ENCODE measurements at regions not wholly inside any gene's neighbourhood (a gene's known extent, or its start where the extent isn't known, plus 50 kb on each side); places are given as distances from the start of the nearest gene placed in this dataset.

- H3K27ac ChIP-seq = no peak overlapping the region
- H3K9me3 ChIP-seq = no peaks in the 10 kb centered on the region
- no peaks in the 10 kb centered on the region for H3K27me3 ChIP-seq
- 28 to 35% methylated on average over 3 of the region's 3 CpGs for WGBS, 2 donors
- H3K4me1 ChIP-seq = no peaks in the 10 kb centered on the region
- TF ChIP-seq CTCF (IDR thresholded peaks at IDR 0.05) = no peak
- H3K36me3 ChIP-seq = no peaks in the 10 kb centered on the region
- no peak for FAIRE-seq
- intact Hi-C loops (cut with DNase I) = no loop called here
- H3K4me3 ChIP-seq = no peak overlapping the region
- peak in 2 of 4 donors; percentile 63 to 68 for ATAC-seq
- DNase-seq = no peak
Observed at GRCh38 chr9:74322661-74323314, 174.3 kb upstream of the RORB start.

- no peaks in the 10 kb centered on the region for H3K4me1 ChIP-seq
- no peaks in the 10 kb centered on the region for H3K9me3 ChIP-seq
- WGBS, 2 donors = 51 to 89% methylated on average over 2 of the region's 2 CpGs
- intact Hi-C loops (cut with DNase I) = loop anchor here in 1 of 3 donors (10.0 kb wide), 1 partner anchor 56 kb away; no protein-coding TSS in a partner anchor
- TF ChIP-seq CTCF (IDR thresholded peaks at IDR 0.05) = no peak
- FAIRE-seq = no peak
- H3K36me3 ChIP-seq = no peaks in the 10 kb centered on the region
- no peak for ATAC-seq
- H3K27ac ChIP-seq = no peak overlapping the region
- no peaks in the 10 kb centered on the region for H3K27me3 ChIP-seq
- H3K4me3 ChIP-seq = no peak overlapping the region
- no peak for DNase-seq
Observed at GRCh38 chr9:74330487-74331214, 166.5 kb upstream of the RORB start.

GRCh38 chr9:74331607-74332006 is 165.5 kb upstream of the RORB start:
- DNase-seq = no peak
- Histone ChIP-seq H3K4me1 (no peaks in the 10 kb centered on the region), H3K4me3 (no peak overlapping the region), H3K36me3 (no peaks in the 10 kb centered on the region), H3K9me3 (no peaks in the 10 kb centered on the region), H3K27ac (no peak overlapping the region), H3K27me3 (no peaks in the 10 kb centered on the region)
- 20 to 21% methylated on average over 3 of the region's 3 CpGs for WGBS, 2 donors
- no peak for ATAC-seq
- intact Hi-C loops (cut with DNase I) = loop anchor here in 1 of 3 donors (10.0 kb wide), 1 partner anchor 57 kb away; no protein-coding TSS in a partner anchor
- no peak for TF ChIP-seq CTCF (IDR thresholded peaks at IDR 0.05)
- FAIRE-seq = no peak

- DNase-seq (no peak), ATAC-seq (no peak), FAIRE-seq (no peak)
- H3K9me3 ChIP-seq = no peaks in the 10 kb centered on the region
- no peak overlapping the region for H3K4me3 ChIP-seq
- no peak overlapping the region for H3K27ac ChIP-seq
- WGBS, 2 donors = 66 to 69% methylated on average over 5 of the region's 5 CpGs
- intact Hi-C loops (cut with DNase I) = loop anchor here in 1 of 3 donors (10.0 kb wide), 1 partner anchor 59 kb away; no protein-coding TSS in a partner anchor
- no peaks in the 10 kb centered on the region for H3K4me1 ChIP-seq
- H3K27me3 ChIP-seq = no peaks in the 10 kb centered on the region
- TF ChIP-seq CTCF (IDR thresholded peaks at IDR 0.05) = no peak
- no peaks in the 10 kb centered on the region for H3K36me3 ChIP-seq
Observed at GRCh38 chr9:74333384-74334032, 163.6 kb upstream of the RORB start.
